ENCODE measurements at regions not wholly inside any gene's neighbourhood (a gene's known extent, or its start where the extent isn't known, plus 50 kb on each side); places are given as distances from the start of the nearest gene placed in this dataset.

DNA sequence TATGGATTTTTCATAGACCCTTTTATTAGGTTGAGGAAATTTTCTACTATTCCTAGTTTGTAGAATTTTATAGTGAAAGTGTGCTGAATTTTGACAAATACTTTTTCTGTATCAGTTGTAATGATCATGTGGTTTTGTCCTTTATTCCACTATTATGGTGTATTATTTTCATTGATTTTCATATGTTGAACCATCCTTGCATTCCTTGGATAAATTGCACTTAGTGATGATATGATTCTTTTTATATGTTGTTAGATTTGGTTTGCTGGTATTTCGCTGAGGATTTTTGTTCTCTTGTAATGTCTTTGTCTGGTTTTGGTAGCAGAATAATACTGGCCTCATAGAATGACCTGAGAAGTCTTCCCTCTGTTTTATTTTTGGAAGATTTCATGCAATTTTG lies 140.6 kb upstream of the CDK6 start:
- DNase-seq (ENCODE audit: low read depth in 1 of 2, low spot score in 1 of 2): no peak

DNA sequence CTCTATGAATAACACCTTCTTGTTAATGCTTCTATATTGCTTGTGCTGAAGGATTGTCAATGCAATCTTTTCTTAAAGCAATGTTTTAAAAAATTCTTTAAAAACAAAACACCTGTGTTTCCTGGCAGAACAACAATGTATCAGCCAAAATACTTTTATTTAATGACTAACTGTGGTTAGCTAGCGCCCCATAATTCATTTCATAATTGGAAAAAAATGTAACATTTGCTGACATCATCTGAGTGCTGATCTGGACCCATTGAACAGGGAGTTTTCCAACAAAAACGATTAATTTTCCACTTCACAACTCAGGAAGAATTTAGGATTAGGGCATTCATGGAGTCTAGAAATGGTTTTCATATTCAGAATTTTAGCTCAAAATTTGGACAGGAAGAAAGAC lies 137.6 kb upstream of the CDK6 start:
- no peak for DNase-seq (ENCODE audit: low read depth in 1 of 2, low spot score in 1 of 2)

- DNase-seq (ENCODE audit: low read depth in 1 of 2, low spot score in 1 of 2): no peak
These were observed 136.9 kb upstream of the CDK6 start for GRCh38 chr7:92973293-92973731.

DNA sequence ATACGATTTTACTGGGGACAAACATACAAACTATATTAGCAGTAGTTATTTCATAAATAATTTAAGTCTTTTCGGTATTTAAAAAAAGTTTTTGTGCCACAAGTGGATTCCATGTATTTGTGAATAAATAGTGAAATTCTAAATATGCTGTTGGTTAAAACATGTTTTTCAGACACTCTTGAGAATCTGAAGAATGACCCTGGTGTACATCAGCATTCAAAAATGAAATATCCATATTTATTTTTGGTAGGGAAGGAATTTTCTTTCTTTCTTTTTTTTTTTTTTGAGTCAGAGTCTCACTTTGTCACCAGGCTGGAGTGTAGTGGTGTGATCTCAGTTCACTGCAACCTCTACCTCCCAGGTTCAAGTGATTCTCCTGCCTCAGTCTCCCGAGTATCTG lies 136.1 kb upstream of the CDK6 start:
- no peak for DNase-seq (ENCODE audit: low read depth in 1 of 2, low spot score in 1 of 2)

GRCh38 chr7:92969061-92969460 lies 132.7 kb upstream of the CDK6 start:
- no peak for DNase-seq (ENCODE audit: low read depth in 1 of 2, low spot score in 1 of 2)

DNA sequence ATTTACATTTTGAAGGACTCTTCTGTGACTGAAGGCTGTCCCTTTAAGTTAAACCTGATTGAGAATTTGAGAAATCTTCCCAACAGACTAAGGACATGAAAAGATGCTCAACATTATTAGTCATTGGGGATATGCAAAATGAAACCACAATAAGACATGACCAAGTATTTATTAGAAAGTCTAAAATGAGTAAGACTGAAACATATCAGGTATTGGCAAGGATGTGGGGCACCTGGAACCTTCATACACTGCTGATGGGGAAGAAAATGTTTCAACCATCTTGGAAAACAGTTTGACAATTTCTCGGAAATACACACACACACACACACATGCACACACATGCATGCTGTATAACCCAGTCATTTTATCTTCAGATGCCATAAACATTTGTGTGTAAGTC lies 132.1 kb upstream of the CDK6 start:
- DNase-seq (ENCODE audit: low read depth in 1 of 2, low spot score in 1 of 2): no peak

DNA sequence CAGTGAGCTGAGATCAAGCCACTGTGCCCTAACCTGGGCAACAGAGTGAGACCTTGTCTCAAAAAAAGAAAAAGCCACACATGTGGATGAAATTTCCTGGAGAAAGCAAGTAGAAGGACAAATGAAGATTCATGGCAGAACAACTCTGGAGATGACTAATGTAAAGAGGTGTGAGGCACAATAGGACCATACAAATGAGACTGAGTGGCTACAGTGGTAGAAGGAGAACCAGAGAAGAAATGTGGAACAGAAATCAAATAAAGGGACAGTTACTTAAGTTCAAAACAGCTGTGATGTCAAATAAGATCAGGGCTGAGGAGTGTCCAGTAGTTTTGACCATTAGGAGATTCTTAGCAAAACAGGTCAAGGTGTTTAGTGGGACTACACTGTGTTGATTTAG lies 130.9 kb upstream of the CDK6 start:
- no peak for DNase-seq (ENCODE audit: low read depth in 1 of 2, low spot score in 1 of 2)

GRCh38 chr7:92964141-92964540 lies 127.8 kb upstream of the CDK6 start:
- DNase-seq (ENCODE audit: low read depth in 1 of 2, low spot score in 1 of 2): no peak

- no peak for DNase-seq (ENCODE audit: low read depth in 1 of 2, low spot score in 1 of 2)
These were observed 127.2 kb upstream of the CDK6 start for GRCh38 chr7:92963566-92963965.

GRCh38 chr7:92961961-92962360 lies 125.6 kb upstream of the CDK6 start:
- DNase-seq (ENCODE audit: low read depth in 1 of 2, low spot score in 1 of 2): no peak

DNA sequence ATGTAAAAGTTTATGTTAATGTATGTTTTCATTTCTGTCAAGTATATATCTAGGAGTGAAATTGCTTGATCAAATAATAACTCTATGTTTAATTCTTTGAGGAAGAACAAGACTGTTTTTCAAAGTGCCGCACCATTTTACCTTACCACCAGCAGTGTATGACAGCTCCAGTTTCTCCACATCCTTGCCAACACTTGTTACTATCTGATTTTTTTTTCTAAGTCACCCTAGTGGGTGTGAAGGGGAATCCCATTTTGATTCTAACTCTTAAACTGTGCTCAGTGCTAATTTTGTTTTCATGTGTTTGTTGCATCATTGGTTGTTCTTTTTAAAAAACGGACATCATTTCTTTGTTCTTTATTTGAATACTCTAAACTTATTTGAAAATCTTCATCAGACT lies 120.2 kb upstream of the CDK6 start:
- no peak for DNase-seq (ENCODE audit: low read depth in 1 of 2, low spot score in 1 of 2)

GRCh38 chr7:92955081-92955480 lies 118.7 kb upstream of the CDK6 start:
- peak in 1 of 2 donors; percentile 19 for DNase-seq (ENCODE audit: low read depth in 1 of 2, low spot score in 1 of 2)

- DNase-seq (ENCODE audit: low read depth in 1 of 2, low spot score in 1 of 2): no peak
These were observed 117.3 kb upstream of the CDK6 start for GRCh38 chr7:92953657-92954056.

DNA sequence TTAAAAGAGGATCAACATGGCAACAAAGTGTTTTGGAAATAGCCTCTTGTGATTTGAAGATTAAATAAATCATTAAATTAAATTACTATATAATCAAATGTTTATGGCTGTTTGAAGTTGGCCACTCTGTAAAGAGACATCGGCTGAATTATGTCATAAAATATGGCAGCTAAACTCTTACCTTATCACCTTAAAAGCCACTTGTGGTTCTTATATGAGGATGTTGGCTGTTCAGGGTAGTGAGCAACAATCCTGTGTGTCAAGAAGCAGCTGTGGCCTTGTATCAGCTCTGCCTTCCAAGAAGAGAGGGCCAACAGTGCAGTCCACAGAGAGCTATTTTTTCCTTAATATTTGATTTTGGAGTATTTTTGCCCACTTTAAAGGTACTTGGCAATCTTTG lies 113.4 kb upstream of the CDK6 start:
- no peak for DNase-seq (ENCODE audit: low read depth in 1 of 2, low spot score in 1 of 2)

DNA sequence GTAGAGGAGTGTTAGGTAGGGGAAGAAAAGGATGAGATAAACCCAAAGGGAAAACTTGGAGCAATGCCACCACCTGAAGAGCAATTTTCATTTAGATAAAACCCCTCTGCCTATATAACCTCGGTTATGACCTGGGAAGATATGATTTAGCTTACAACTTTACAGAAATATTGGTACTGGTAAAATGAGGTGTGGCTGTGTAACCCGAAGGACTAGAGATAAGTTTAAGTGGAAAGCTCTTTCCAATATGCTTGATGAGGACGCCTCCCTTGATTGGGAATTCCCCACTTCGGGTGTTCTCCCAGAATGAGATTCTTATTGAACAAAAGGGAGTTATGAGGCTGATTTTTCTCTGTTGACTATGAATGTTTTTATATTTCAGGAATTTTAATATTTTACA lies 109.5 kb upstream of the CDK6 start:
- no peak for DNase-seq (ENCODE audit: low read depth in 1 of 2, low spot score in 1 of 2)

DNA sequence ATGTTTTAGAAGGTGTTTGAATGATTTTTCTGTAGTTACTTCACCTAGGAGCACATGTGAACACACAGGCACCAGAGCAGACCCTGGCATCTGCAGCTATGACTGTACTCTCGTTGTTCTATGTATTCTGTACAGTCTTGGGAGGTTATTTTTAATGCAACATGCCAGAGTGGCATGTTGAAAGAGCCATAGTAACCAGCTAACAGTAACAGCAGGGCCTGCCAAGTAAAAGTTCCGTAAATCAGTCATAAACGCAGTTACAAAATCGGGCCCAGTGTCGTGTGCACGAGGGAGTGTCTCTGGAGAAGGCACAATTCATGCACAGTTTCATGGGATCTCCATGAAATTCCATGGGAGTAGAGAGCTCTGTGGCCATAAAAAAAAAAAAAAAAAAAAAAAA lies 108.3 kb upstream of the CDK6 start:
- no peak for DNase-seq (ENCODE audit: low read depth in 1 of 2, low spot score in 1 of 2)

DNA sequence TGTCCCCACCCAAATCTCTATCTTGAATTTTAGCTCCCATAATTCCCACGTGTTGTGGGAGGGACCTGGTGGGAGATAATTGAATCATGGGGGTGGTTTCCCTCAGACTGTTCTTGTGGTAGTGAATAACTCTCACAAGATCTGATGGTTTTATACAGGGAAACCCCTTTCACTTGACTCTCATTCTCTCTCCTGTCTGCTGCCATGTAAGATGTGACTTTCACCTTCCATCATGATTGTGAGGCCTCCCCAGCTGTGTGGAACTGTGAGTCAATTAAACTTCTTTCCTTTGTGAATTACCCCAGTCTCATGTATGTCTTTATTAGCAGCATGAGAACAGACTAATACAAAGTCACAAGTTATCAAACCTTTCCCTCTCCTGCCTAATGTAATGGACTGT lies 106.3 kb upstream of the CDK6 start:
- DNase-seq (ENCODE audit: low read depth in 1 of 2, low spot score in 1 of 2): peak in 1 of 2 donors; percentile 12

- no peak for DNase-seq (ENCODE audit: low read depth in 1 of 2, low spot score in 1 of 2)
These were observed 103.4 kb upstream of the CDK6 start for GRCh38 chr7:92939666-92940360.

GRCh38 chr7:92934096-92934495 lies 97.7 kb upstream of the CDK6 start:
- no peak for DNase-seq (ENCODE audit: low read depth in 1 of 2, low spot score in 1 of 2)

DNA sequence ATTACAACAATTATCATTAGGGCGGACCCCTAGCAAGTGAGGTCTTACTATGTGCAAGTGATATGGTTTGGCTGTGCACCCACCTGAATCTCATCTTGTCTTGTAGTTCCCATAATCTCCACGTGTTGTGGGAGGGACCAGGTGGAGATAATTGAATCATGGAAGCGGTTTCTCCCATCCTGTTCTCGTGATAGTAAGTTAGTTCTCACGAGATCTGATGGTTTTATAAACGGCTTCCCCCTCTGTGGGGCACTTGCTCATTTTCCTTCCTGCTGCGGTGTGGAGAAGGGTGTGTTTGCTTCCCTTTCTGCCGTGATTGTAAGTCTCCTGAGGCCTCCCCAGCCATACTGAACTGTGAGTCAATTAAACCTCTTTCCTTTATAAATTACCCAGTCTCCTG lies 96.1 kb upstream of the CDK6 start:
- DNase-seq (ENCODE audit: low read depth in 1 of 2, low spot score in 1 of 2): no peak

GRCh38 chr7:92930404-92930803 lies 94.0 kb upstream of the CDK6 start:
- DNase-seq (ENCODE audit: low read depth in 1 of 2, low spot score in 1 of 2): no peak

GRCh38 chr7:92926697-92927044 lies 90.3 kb upstream of the CDK6 start:
- no peak for DNase-seq (ENCODE audit: low read depth in 1 of 2, low spot score in 1 of 2)

- no peak for DNase-seq (ENCODE audit: low read depth in 1 of 2, low spot score in 1 of 2)
These were observed 89.7 kb upstream of the CDK6 start for GRCh38 chr7:92925876-92926696.
